Lower leg skin (tissue), 3 donors: ENCODE measurements at regions not wholly inside any gene's neighbourhood (a gene's known extent, or its start where the extent isn't known, plus 50 kb on each side); places are given as distances from the start of the nearest gene placed in this dataset.

ENCODE experiments used
- CTCF ChIP-seq, 3 donors: fragments of 450-650 bp; IDR thresholded peaks; one replicate each; pipeline ENCODE4 v1.5.1; 2016; ENCODE audit warnings: antibody characterized with exemption in 3 of 3, mild to moderate bottlenecking in 3 of 3, moderate library complexity in 2 of 3
- POLR2A ChIP-seq, 2 donors: fragments of 450-650 bp; IDR thresholded peaks; one replicate each; pipeline ENCODE4 v1.6.1; 2016 to 2017; ENCODE audit warnings: antibody characterized with exemption in 2 of 2, mild to moderate bottlenecking in 1 of 2, moderate library complexity in 1 of 2

- TF ChIP-seq CTCF (IDR thresholded peaks at IDR 0.05) = no peak
- no peak for TF ChIP-seq POLR2A (IDR thresholded peaks at IDR 0.05)
Observed at GRCh38 chr22:48251629-48252028, 1489.2 kb downstream of the TBC1D22A start.
